ENCODE measurements at regions not wholly inside any gene's neighbourhood (a gene's known extent, or its start where the extent isn't known, plus 50 kb on each side); places are given as distances from the start of the nearest gene placed in this dataset.

GRCh38 chr3:74074700-74075099 lies 450.0 kb upstream of the PDZRN3 start:
- H3K4me3 ChIP-seq (ENCODE audit: low read length), result no peak overlapping the region
- TF ChIP-seq, protein P1, sequence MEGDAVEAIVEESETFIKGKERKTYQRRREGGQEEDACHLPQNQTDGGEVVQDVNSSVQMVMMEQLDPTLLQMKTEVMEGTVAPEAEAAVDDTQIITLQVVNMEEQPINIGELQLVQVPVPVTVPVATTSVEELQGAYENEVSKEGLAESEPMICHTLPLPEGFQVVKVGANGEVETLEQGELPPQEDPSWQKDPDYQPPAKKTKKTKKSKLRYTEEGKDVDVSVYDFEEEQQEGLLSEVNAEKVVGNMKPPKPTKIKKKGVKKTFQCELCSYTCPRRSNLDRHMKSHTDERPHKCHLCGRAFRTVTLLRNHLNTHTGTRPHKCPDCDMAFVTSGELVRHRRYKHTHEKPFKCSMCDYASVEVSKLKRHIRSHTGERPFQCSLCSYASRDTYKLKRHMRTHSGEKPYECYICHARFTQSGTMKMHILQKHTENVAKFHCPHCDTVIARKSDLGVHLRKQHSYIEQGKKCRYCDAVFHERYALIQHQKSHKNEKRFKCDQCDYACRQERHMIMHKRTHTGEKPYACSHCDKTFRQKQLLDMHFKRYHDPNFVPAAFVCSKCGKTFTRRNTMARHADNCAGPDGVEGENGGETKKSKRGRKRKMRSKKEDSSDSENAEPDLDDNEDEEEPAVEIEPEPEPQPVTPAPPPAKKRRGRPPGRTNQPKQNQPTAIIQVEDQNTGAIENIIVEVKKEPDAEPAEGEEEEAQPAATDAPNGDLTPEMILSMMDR (conservative IDR thresholded peaks at IDR 0.05; ENCODE audit: low read length), result no peak
- DNase-seq (ENCODE audit: low read depth), result no peak

DNA sequence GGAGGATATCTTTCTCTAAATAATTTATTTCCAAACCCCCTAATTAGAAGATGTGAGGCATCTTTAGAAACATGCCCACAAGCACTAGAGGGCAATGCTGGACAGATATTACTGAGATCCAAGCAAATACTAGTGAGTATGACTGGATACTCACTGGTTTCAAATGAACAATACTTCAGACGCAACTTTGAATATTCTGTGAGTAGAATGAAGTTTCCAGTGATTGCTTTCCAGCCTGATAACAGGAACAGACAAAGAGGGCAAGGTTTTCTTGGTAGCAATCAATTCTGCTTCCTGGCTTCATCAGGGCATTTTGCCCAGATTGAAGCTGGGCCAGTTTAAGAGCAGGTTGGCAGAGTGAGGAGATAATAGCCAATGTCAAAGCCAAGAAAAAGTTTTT lies 442.6 kb upstream of the PDZRN3 start:
- H3K4me3 ChIP-seq (ENCODE audit: low read length), result no peak overlapping the region
- TF ChIP-seq, protein P1 (conservative IDR thresholded peaks at IDR 0.05; ENCODE audit: low read length), result peak; percentile 63
- DNase-seq (ENCODE audit: low read depth), result peak; percentile 52

- TF ChIP-seq, protein P1 (conservative IDR thresholded peaks at IDR 0.05; ENCODE audit: low read length), result no peak
- no peak for DNase-seq (ENCODE audit: low read depth)
- no peak overlapping the region for H3K4me3 ChIP-seq (ENCODE audit: low read length)
These were observed 441.7 kb upstream of the PDZRN3 start for GRCh38 chr3:74066456-74066855.

DNA sequence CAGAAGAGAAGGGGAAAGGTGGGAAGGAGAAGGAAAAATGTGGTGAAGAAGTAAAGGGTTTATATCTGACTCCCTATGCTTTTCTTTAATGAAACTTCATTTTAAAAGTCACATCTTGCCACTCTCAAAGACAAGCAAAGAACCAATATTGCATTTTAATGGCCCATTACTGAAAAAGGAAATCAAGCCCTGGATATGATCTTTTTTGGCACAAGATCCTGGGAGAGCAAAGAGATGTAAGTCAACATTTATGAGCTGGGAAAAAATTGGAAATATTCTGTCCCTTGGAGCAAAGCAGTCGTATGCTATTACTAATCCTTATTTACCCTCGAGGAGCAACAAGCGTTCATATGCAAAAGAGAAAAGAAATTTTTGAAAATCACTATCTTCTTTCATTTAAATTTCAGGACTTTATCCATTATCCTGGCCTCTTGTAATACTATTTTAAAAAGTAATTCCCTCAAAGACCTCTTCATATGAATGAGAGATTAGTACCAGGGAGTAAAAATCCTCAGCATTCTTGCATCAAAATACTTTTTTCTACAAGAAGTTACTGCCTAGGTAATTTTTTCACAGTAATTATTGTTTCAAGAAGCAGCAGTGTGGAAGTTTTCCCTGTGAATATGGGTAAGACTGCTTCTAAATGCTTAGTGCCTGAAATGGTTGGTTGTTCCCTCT lies 435.3 kb upstream of the PDZRN3 start:
- no peak overlapping the region for H3K4me3 ChIP-seq (ENCODE audit: low read length)
- no peak for DNase-seq (ENCODE audit: low read depth)
- TF ChIP-seq, protein P1 (conservative IDR thresholded peaks at IDR 0.05; ENCODE audit: low read length), result no peak

- TF ChIP-seq, protein P1 (conservative IDR thresholded peaks at IDR 0.05; ENCODE audit: low read length), result no peak
- DNase-seq (ENCODE audit: low read depth), result no peak
- no peak overlapping the region for H3K4me3 ChIP-seq (ENCODE audit: low read length)
These were observed 434.7 kb upstream of the PDZRN3 start for GRCh38 chr3:74059301-74059922.

- TF ChIP-seq, protein P1 (conservative IDR thresholded peaks at IDR 0.05; ENCODE audit: low read length), result no peak
- H3K4me3 ChIP-seq (ENCODE audit: low read length), result no peak overlapping the region
- no peak for DNase-seq (ENCODE audit: low read depth)
These were observed 432.4 kb upstream of the PDZRN3 start for GRCh38 chr3:74057169-74057568.

- H3K4me3 ChIP-seq (ENCODE audit: low read length), result no peak overlapping the region
- no peak for DNase-seq (ENCODE audit: low read depth)
- TF ChIP-seq, protein P1 (conservative IDR thresholded peaks at IDR 0.05; ENCODE audit: low read length), result no peak
These were observed 430.3 kb upstream of the PDZRN3 start for GRCh38 chr3:74055061-74055460.
